OCI-LY1 (cell line): ENCODE measurements at regions not wholly inside any gene's neighbourhood (a gene's known extent, or its start where the extent isn't known, plus 50 kb on each side); places are given as distances from the start of the nearest gene placed in this dataset.

Experiments
- CTCF ChIP-seq: fragments of 200-600 bp; sonication (generic), shearing (Covaris generic); IDR thresholded peaks from 2 replicates; pipeline ENCODE4 v1.5.1; 2017; ENCODE audit warnings: mild to moderate bottlenecking, antibody characterized with exemption, low read length, moderate library complexity, mixed read lengths
- EZH2 ChIP-seq: fragments of 200-600 bp; sonication (generic), shearing (Covaris generic); IDR thresholded peaks from 2 replicates; pipeline ENCODE4 v1.8.0; 2017; ENCODE audit warnings: borderline replicate concordance, mixed run types, mild to moderate bottlenecking, antibody characterized with exemption, low read length, moderate library complexity, mixed read lengths

GRCh38 chr11:24356501-24356900 lies 140.4 kb upstream of the LUZP2 start:
- no peak for TF ChIP-seq EZH2
- TF ChIP-seq CTCF: no peak
